Prostate gland (tissue), 2 donors: ENCODE measurements at regions not wholly inside any gene's neighbourhood (a gene's known extent, or its start where the extent isn't known, plus 50 kb on each side); places are given as distances from the start of the nearest gene placed in this dataset.

Experiments
- DNase-seq: peaks from one replicate; pipeline ENCODE4 v3.0.0-alpha.2; 2019; ENCODE audit warnings: low spot score
- H3K27ac ChIP-seq, 2 donors: fragments of 200-600 bp; sonication (generic); 2 replicates each; pipeline ENCODE4 v1.5.1; 2017 to 2019
- H3K27me3 ChIP-seq: fragments of 200-600 bp; sonication (generic); replicated peaks from 2 replicates; pipeline ENCODE4 v1.5.1; 2019; ENCODE audit not compliant: insufficient read depth
- H3K36me3 ChIP-seq, 2 donors: fragments of 200-600 bp; sonication (generic); 1 replicate in 1 of 2; 2 replicates in 1 of 2; pipeline versions ENCODE4 v1.5.1 to v1.8.1; 2017 to 2019
- H3K4me1 ChIP-seq: fragments of 200-600 bp; sonication (generic); replicated peaks from 2 replicates; pipeline ENCODE4 v1.5.1; 2019
- H3K4me3 ChIP-seq, 2 donors: fragments of 200-600 bp; sonication (generic); 2 replicates each; pipeline ENCODE4 v1.5.1; 2017 to 2019
- H3K9me3 ChIP-seq: fragments of 200-600 bp; sonication (generic); 2 replicates; pipeline ENCODE4 v1.5.1; 2017
- POLR2A ChIP-seq: fragments of 450-650 bp; IDR thresholded peaks from one replicate; pipeline ENCODE4 v1.6.1; 2016; ENCODE audit warnings: antibody characterized with exemption, mild to moderate bottlenecking
- POLR2AphosphoS5 ChIP-seq: sonication (generic); formaldehyde crosslinking; IDR thresholded peaks from one replicate; pipeline ENCODE4 v1.6.1; 2017; ENCODE audit warnings: antibody characterized with exemption
- WGBS: methylation state at CpG from one replicate; pipeline ENCODE4 v1.1.5; 2018; 5-methylcytosine and 5-hydroxymethylcytosine counted together
- intact Hi-C: fragments of 100-400 bp; cut with DNase I; formaldehyde crosslinking; loops from one replicate; pipeline ENCODE4 v1.14.2; 2022
- TF ChIP-seq, protein P1 (sequence below), 4 experiments: fragments of 200-600 bp in 2 of 4; fragments of 450-650 bp in 2 of 4; sonication (generic) in 2 of 4; IDR thresholded peaks; 1 replicate in 3 of 4; 2 replicates in 1 of 4; pipeline ENCODE4 v1.5.1; 2016 to 2019; ENCODE audit warnings: antibody characterized with exemption in 4 of 4, mild to moderate bottlenecking in 2 of 4, moderate library complexity in 2 of 4

DNA sequence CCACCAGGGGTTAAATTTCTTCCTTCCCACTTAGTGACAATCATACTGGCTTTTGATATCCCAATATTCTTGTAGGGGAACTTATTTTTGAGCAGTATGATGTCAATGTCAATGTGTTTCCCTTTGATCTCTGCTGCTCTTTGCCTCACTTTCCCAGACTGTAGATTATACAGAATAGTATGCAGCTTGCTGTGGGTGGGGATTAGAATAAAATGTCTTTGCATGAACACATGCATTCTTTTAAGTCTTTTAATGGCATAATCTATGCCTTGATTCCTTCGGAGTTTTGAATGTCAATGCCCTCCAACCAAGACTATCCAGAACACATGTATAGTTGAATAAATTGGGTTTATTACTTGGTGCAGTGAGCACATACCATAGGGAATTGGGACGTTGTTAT is 125.5 kb downstream of the IL20RB start:
- 84% methylated on average over 2 of the region's 2 CpGs for WGBS
- Histone ChIP-seq H3K4me3 (no peak overlapping the region), H3K9me3 (no peaks in the 10 kb centered on the region), H3K4me1 (no peaks in the 10 kb centered on the region), H3K27ac (no peak overlapping the region), H3K27me3 (no peaks in the 10 kb centered on the region), H3K36me3 (no peaks in the 10 kb centered on the region)
- intact Hi-C loops, result no loop called here
- no peak for TF ChIP-seq POLR2AphosphoS5
- TF ChIP-seq, protein P1, sequence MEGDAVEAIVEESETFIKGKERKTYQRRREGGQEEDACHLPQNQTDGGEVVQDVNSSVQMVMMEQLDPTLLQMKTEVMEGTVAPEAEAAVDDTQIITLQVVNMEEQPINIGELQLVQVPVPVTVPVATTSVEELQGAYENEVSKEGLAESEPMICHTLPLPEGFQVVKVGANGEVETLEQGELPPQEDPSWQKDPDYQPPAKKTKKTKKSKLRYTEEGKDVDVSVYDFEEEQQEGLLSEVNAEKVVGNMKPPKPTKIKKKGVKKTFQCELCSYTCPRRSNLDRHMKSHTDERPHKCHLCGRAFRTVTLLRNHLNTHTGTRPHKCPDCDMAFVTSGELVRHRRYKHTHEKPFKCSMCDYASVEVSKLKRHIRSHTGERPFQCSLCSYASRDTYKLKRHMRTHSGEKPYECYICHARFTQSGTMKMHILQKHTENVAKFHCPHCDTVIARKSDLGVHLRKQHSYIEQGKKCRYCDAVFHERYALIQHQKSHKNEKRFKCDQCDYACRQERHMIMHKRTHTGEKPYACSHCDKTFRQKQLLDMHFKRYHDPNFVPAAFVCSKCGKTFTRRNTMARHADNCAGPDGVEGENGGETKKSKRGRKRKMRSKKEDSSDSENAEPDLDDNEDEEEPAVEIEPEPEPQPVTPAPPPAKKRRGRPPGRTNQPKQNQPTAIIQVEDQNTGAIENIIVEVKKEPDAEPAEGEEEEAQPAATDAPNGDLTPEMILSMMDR (IDR thresholded peaks at IDR 0.05), result no peak
- no peak for TF ChIP-seq POLR2A
- DNase-seq, result no peak

DNA sequence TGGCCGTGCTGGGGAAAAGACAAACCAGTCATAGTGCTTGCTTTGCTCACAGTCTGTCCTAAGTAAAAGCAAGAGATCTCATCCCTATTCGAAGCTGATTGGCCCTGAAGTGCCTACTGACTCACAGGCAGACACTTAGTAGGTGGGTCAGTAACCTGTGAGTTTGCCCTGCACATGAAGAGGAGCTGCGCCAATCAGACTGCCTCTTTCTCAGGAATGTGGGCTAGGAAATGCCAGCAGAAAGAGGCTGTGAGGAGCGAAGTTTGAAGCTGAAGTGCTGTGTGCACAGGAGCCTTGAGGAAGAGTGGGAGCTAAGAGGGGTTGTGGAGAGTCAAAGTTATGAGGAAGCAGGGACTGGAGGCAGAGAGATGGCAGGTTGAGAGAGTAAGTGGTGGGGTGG is 126.8 kb downstream of the IL20RB start:
- Histone ChIP-seq H3K36me3 (no peaks in the 10 kb centered on the region), H3K27me3 (no peaks in the 10 kb centered on the region), H3K4me3 (no peak overlapping the region), H3K4me1 (no peaks in the 10 kb centered on the region), H3K9me3 (no peaks in the 10 kb centered on the region), H3K27ac (no peak overlapping the region)
- 67% methylated on average over 4 of the region's 4 CpGs for WGBS
- TF ChIP-seq POLR2A (no peak), POLR2AphosphoS5 (no peak)
- TF ChIP-seq, protein P1 (IDR thresholded peaks at IDR 0.05), result no peak
- intact Hi-C loops, result no loop called here
- no peak for DNase-seq

DNA sequence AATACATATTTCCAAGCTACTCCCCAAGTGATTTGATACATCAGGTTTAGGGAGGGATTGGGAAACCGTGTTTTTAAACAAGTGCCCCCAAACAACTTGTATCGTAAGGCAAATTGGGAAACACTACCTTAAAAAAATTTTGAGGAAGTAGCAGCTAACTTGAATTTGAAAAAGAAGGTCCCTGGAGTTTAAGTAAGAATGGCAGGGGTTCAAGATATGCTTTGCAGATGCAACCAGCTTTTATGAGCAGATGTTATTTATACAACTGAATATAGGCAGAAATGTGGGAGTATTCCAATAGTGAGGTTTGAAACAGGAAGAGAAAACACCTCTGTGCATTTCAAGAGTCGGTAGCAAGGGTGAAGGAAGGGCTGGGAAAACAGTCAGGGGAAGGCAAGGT is 139.6 kb downstream of the IL20RB start:
- intact Hi-C loops, result no loop called here
- H3K4me1 ChIP-seq, result no peaks in the 10 kb centered on the region
- H3K9me3 ChIP-seq, result no peaks in the 10 kb centered on the region
- no peaks in the 10 kb centered on the region for H3K27me3 ChIP-seq
- TF ChIP-seq POLR2A, result no peak
- DNase-seq, result no peak
- no peak overlapping the region for H3K4me3 ChIP-seq
- no peak overlapping the region for H3K27ac ChIP-seq
- WGBS, result 61% methylated on average over 3 of the region's 3 CpGs
- no peaks in the 10 kb centered on the region for H3K36me3 ChIP-seq

DNA sequence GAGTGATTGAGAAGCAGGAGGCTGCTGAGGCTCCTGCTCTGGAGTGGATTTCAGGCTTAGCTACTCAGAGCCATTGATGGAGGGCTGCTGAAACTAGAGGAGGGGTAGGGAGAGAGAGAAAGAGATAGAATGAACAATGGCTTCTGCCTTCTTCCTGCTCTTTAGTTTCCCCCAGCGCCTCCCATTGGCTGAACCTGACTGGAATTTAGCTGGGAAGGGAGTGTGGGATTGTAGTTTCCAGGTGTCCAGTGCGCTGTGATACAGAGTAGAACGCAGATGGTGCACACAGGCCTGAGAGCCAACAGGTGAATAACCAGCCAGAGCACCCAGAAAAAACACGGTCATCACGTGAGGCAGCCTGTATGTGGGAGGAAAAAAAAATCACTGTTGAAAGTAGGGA is 140.1 kb downstream of the IL20RB start:
- intact Hi-C loops, result no loop called here
- no peak overlapping the region for H3K4me3 ChIP-seq
- H3K4me1 ChIP-seq, result no peaks in the 10 kb centered on the region
- no peak overlapping the region for H3K27ac ChIP-seq
- H3K27me3 ChIP-seq, result no peaks in the 10 kb centered on the region
- H3K9me3 ChIP-seq, result no peaks in the 10 kb centered on the region
- 69% methylated on average over 5 of the region's 5 CpGs for WGBS
- H3K36me3 ChIP-seq, result no peaks in the 10 kb centered on the region
- no peak for TF ChIP-seq POLR2AphosphoS5
- no peak for TF ChIP-seq POLR2A
- DNase-seq, result no peak

DNA sequence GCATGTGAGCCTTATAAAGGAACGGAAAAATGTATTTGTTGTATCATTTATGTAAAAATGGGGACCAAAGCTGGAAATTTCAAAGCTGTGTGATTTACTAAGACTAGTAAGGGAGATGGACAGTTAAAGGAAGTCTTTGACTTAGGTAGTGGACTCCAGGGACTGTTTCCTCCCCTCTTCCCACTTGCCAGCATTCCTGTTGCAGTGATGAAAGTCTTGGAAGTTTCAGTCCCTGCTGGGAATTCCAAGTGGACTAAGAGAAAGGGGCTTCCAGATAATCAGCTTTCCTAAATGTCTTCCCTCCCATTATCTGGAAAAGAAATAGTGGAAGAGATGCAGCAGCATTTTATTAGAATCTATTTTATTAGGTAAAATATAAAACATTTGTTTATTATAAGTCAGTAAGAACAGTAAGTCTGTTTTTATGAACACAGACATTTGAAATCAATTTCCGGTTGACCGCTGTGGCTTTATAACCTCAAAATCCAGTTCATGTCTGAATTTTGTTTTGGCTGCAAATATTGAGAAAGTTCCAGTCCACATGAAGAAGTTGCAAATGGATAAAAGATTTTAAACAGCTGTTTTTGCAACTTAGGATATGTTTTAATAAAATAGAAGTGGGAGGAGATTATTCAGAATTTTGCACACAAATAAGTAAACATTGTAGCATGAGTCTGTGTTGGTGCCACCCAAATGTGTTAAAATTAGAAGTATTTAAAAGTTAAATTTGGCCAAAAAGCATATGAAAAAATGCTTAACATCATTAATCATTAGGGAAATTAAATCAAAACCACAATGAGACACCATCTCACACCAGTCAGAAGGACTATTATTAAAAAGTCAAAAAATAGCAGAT is 141.8 kb downstream of the IL20RB start:
- DNase-seq, result no peak
- 49% methylated on average over 3 of the region's 3 CpGs for WGBS
- no peaks in the 10 kb centered on the region for H3K36me3 ChIP-seq
- H3K27me3 ChIP-seq, result no peaks in the 10 kb centered on the region
- intact Hi-C loops, result no loop called here
- no peak for TF ChIP-seq POLR2AphosphoS5
- no peak for TF ChIP-seq POLR2A
- TF ChIP-seq, protein P1 (IDR thresholded peaks at IDR 0.05), result no peak
- no peaks in the 10 kb centered on the region for H3K9me3 ChIP-seq
- no peak overlapping the region for H3K4me3 ChIP-seq
- no peaks in the 10 kb centered on the region for H3K4me1 ChIP-seq
- H3K27ac ChIP-seq, result no peak overlapping the region

DNA sequence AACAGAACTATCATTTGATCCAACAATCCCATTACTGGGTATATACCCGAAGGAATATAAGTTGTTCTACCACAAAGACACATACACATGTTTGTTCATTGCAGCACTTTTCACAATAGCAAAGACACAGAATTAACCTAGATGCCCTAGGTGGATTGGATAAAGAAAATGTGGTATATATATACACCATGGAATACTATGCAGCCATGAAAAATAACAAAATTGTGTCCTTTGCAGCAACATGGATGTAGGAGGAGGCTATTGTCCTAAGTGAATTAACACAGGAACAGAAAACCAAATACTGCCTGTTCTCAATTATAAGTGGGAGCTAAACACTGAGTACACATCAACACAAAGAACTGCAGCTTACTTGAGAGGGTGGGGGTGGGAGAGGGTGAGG is 142.5 kb downstream of the IL20RB start:
- WGBS, result 96% methylated on average over 1 of the region's 1 CpG
- intact Hi-C loops, result no loop called here

More for the DNA sequence above, 142.5 kb downstream of the IL20RB start:
- no peak for TF ChIP-seq POLR2AphosphoS5
- TF ChIP-seq POLR2A, result no peak
- TF ChIP-seq, protein P1 (IDR thresholded peaks at IDR 0.05), result no peak
- no peak for DNase-seq
- Histone ChIP-seq H3K27ac (no peak overlapping the region), H3K4me1 (no peaks in the 10 kb centered on the region), H3K4me3 (no peak overlapping the region), H3K27me3 (no peaks in the 10 kb centered on the region), H3K9me3 (no peaks in the 10 kb centered on the region), H3K36me3 (no peaks in the 10 kb centered on the region)
